Activated naive CD8-positive, alpha-beta T cell treated with anti-CD3 and anti-CD28 coated beads, Interleukin-2, amount 10 ng/mL, durations not matched to agents 7 days and 5 days (primary cell): ENCODE measurements at regions not wholly inside any gene's neighbourhood (a gene's known extent, or its start where the extent isn't known, plus 50 kb on each side); places are given as distances from the start of the nearest gene placed in this dataset.

ENCODE experiments used
- ATAC-seq: fragments of 150-1000 bp; cut with Tn5 transposase; one replicate; pipeline ENCODE4 v1.10.0; 2021; ENCODE audit warnings: low read depth, moderate library complexity
- POLR2A ChIA-PET: fragments of 350-600 bp; sonication (Branson Sonifier 250); formaldehyde crosslinking; loops from one replicate; lab custom pipeline; 2021; ENCODE audit warnings: antibody characterized with exemption; lab: Charles Lee
- DNase-seq: peaks from one replicate; pipeline ENCODE4 v3.0.0; 2021
- H3K27ac Mint-ChIP-seq: one replicate; pipeline ENCODE4 v1.8.0; 2022; ENCODE audit warnings: mild to moderate bottlenecking, mixed read lengths
- H3K27me3 Mint-ChIP-seq: one replicate; pipeline ENCODE4 v1.8.0; 2022; ENCODE audit warnings: mild to moderate bottlenecking, moderate library complexity, mixed read lengths
- H3K36me3 Mint-ChIP-seq: one replicate; pipeline ENCODE4 v1.8.0; 2021; ENCODE audit warnings: mild to moderate bottlenecking, mixed read lengths
- H3K4me1 Mint-ChIP-seq: one replicate; pipeline ENCODE4 v1.8.0; 2021; ENCODE audit warnings: mixed read lengths
- H3K4me3 Mint-ChIP-seq: one replicate; pipeline ENCODE4 v1.8.0; 2022; ENCODE audit warnings: mild to moderate bottlenecking, moderate library complexity, mixed read lengths
- H3K9me3 Mint-ChIP-seq: one replicate; pipeline ENCODE4 v1.8.0; 2021; ENCODE audit warnings: mixed read lengths

- Mint-ChIP-seq H3K27ac (no peak overlapping the region), H3K27me3 (no peaks in the 10 kb centered on the region), H3K36me3 (no peaks in the 10 kb centered on the region), H3K4me1 (no peaks in the 10 kb centered on the region), H3K9me3 (peaks cover 15% of the 10 kb centered on the region), H3K4me3 (no peak overlapping the region)
- POLR2A ChIA-PET = no interaction called here
- ATAC-seq (no peak), DNase-seq (no peak)
Measured at GRCh38 chr7:53917637-53918036, 624.5 kb upstream of the VSTM2A start.

GRCh38 chr7:53920011-53920410 lies 622.2 kb upstream of the VSTM2A start:
- POLR2A ChIA-PET = no interaction called here
- Mint-ChIP-seq H3K4me1 (no peaks in the 10 kb centered on the region), H3K36me3 (no peaks in the 10 kb centered on the region), H3K9me3 (peaks cover 15% of the 10 kb centered on the region), H3K27ac (no peak overlapping the region), H3K4me3 (no peak overlapping the region), H3K27me3 (no peaks in the 10 kb centered on the region)
- no peak for DNase-seq
- ATAC-seq = no peak

- ATAC-seq = no peak
- POLR2A ChIA-PET = interaction anchor here (0.6 kb wide), 1 partner anchor 402 kb away, joined by 4 read pairs; no protein-coding TSS in a partner anchor
- Mint-ChIP-seq H3K27ac (no peak overlapping the region), H3K36me3 (no peaks in the 10 kb centered on the region), H3K4me3 (no peak overlapping the region), H3K4me1 (no peaks in the 10 kb centered on the region), H3K9me3 (peaks cover 7% of the 10 kb centered on the region), H3K27me3 (no peaks in the 10 kb centered on the region)
- no peak for DNase-seq
Measured at GRCh38 chr7:53940483-53940882, 601.7 kb upstream of the VSTM2A start.

DNA sequence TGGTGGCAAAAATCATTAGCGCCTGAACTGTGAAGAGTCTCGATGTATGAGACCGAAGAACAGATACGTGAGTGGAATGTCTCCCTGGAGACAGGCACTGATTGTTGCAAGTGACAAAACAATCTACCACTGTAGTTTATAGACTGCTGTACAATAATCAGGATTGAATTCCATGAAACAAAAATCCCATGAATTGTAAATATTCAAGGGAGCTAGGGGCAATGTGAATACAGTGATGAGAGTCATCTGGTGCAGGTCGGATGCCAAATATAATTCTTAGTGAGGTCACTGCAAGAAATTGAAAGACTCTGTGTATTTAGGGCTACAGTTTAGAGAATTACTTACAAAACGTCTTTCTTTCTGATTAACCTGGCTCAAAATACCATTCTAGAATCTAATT lies 594.4 kb upstream of the VSTM2A start:
- DNase-seq (no peak), ATAC-seq (no peak)
- POLR2A ChIA-PET = no interaction called here
- peaks cover 3% of the 10 kb centered on the region for H3K9me3 Mint-ChIP-seq
- H3K27ac Mint-ChIP-seq = no peak overlapping the region
- H3K4me3 Mint-ChIP-seq = no peak overlapping the region
- no peaks in the 10 kb centered on the region for H3K27me3 Mint-ChIP-seq
- H3K4me1 Mint-ChIP-seq = no peaks in the 10 kb centered on the region
- H3K36me3 Mint-ChIP-seq = no peaks in the 10 kb centered on the region

- Mint-ChIP-seq H3K4me3 (no peak overlapping the region), H3K9me3 (peaks cover 3% of the 10 kb centered on the region), H3K27ac (no peak overlapping the region), H3K36me3 (no peaks in the 10 kb centered on the region), H3K4me1 (no peaks in the 10 kb centered on the region), H3K27me3 (no peaks in the 10 kb centered on the region)
- DNase-seq (no peak), ATAC-seq (no peak)
- POLR2A ChIA-PET = no interaction called here
Measured at GRCh38 chr7:53965716-53966115, 576.5 kb upstream of the VSTM2A start.

GRCh38 chr7:53983480-53983879 lies 558.7 kb upstream of the VSTM2A start:
- H3K27me3 Mint-ChIP-seq = no peaks in the 10 kb centered on the region

GRCh38 chr7:53984776-53985175 lies 557.4 kb upstream of the VSTM2A start:
- peaks cover 4% of the 10 kb centered on the region for H3K9me3 Mint-ChIP-seq
- no peak for ATAC-seq
- POLR2A ChIA-PET = no interaction called here
- no peak for DNase-seq
- no peaks in the 10 kb centered on the region for H3K27me3 Mint-ChIP-seq
- no peaks in the 10 kb centered on the region for H3K4me1 Mint-ChIP-seq
- no peaks in the 10 kb centered on the region for H3K36me3 Mint-ChIP-seq
- H3K4me3 Mint-ChIP-seq = no peak overlapping the region
- no peak overlapping the region for H3K27ac Mint-ChIP-seq

More at GRCh38 chr7:53983480-53983879, 558.7 kb upstream of the VSTM2A start:
- POLR2A ChIA-PET = no interaction called here
- H3K4me3 Mint-ChIP-seq = no peak overlapping the region
- H3K27ac Mint-ChIP-seq = no peak overlapping the region
- H3K36me3 Mint-ChIP-seq = no peaks in the 10 kb centered on the region
- H3K4me1 Mint-ChIP-seq = no peaks in the 10 kb centered on the region
- DNase-seq (no peak), ATAC-seq (no peak)
- peaks cover 4% of the 10 kb centered on the region for H3K9me3 Mint-ChIP-seq

- H3K4me1 Mint-ChIP-seq = no peaks in the 10 kb centered on the region
- no peaks in the 10 kb centered on the region for H3K36me3 Mint-ChIP-seq
- DNase-seq (no peak), ATAC-seq (no peak)
- no peaks in the 10 kb centered on the region for H3K27me3 Mint-ChIP-seq
- H3K27ac Mint-ChIP-seq = no peak overlapping the region
- POLR2A ChIA-PET = no interaction called here
- peaks cover 5% of the 10 kb centered on the region for H3K9me3 Mint-ChIP-seq
- H3K4me3 Mint-ChIP-seq = no peak overlapping the region
Measured at GRCh38 chr7:53988376-53988775, 553.8 kb upstream of the VSTM2A start.

GRCh38 chr7:53993224-53993623 lies 549.0 kb upstream of the VSTM2A start:
- no peaks in the 10 kb centered on the region for H3K27me3 Mint-ChIP-seq
- peaks cover 4% of the 10 kb centered on the region for H3K9me3 Mint-ChIP-seq
- H3K4me3 Mint-ChIP-seq = no peak overlapping the region
- DNase-seq = no peak
- H3K4me1 Mint-ChIP-seq = no peaks in the 10 kb centered on the region
- H3K27ac Mint-ChIP-seq = no peak overlapping the region
- POLR2A ChIA-PET = no interaction called here
- no peaks in the 10 kb centered on the region for H3K36me3 Mint-ChIP-seq
- ATAC-seq = no peak

DNA sequence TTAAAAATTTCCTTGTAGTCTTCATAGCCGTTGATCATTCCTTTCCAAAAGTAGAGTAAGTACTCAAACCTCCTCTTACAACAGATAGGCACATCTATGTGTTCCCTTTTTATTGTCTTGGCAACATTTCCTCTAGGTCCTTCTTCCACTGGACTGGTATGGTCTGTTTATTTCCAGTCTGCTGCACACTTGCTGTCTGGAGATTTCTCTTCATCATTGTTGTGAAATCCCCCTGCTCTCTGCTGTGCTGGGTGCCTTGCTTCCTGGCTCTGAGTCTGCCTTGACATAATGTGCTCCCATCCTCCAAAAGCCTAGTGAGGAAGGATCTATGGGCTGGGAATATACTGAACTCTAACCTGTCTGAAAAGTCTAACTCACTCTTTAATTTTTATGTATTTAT lies 545.3 kb upstream of the VSTM2A start:
- Mint-ChIP-seq H3K36me3 (no peaks in the 10 kb centered on the region), H3K4me1 (no peaks in the 10 kb centered on the region), H3K27me3 (no peaks in the 10 kb centered on the region), H3K27ac (no peak overlapping the region), H3K4me3 (no peak overlapping the region), H3K9me3 (peaks cover 7% of the 10 kb centered on the region)
- ATAC-seq (no peak), DNase-seq (no peak)
- POLR2A ChIA-PET = no interaction called here

DNA sequence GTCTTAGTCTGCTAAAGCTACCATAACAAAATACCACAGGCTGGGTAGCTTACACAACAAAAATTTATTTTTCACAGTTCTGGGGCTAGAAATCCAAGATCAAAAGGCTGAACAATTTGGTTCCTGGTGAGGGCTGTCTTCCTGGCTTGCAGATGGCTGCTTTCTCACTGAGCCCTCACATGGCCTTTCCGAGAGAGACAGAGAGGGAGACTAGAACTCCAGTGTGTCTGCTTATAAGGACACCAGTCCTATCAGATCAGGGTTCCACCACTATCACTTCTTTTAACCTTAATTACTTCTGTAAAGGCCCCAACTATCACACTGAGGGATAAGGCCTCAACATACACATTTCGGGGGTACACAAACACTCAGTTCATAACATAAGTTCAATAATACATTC lies 527.4 kb upstream of the VSTM2A start:
- peaks cover 5% of the 10 kb centered on the region for H3K9me3 Mint-ChIP-seq
- no peaks in the 10 kb centered on the region for H3K4me1 Mint-ChIP-seq
- ATAC-seq (no peak), DNase-seq (no peak)
- no peak overlapping the region for H3K4me3 Mint-ChIP-seq
- POLR2A ChIA-PET = no interaction called here
- no peaks in the 10 kb centered on the region for H3K36me3 Mint-ChIP-seq
- no peaks in the 10 kb centered on the region for H3K27me3 Mint-ChIP-seq
- no peak overlapping the region for H3K27ac Mint-ChIP-seq

DNA sequence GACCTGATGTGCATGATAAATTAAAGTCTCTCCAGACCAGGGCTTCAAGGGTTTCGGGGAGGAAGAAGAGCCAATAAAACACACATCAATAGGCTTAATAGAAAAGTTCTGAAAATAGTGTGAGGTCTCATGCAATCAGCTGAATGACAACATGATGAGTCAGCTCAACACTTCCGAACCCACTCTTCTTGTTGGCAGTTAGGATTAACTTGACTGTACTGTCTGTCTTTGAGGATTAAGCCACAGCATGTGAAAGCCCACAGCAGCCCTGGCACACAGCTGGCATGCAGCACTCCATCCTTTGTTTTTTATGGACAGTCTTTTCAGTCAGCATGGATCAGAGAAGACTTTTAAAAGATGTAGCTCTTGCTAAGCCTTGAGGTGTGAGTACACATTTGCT lies 526.9 kb upstream of the VSTM2A start:
- no peak for DNase-seq
- Mint-ChIP-seq H3K9me3 (peaks cover 4% of the 10 kb centered on the region), H3K27me3 (no peaks in the 10 kb centered on the region), H3K36me3 (no peaks in the 10 kb centered on the region), H3K27ac (no peak overlapping the region), H3K4me3 (no peak overlapping the region), H3K4me1 (no peaks in the 10 kb centered on the region)
- POLR2A ChIA-PET = no interaction called here
- no peak for ATAC-seq

- no peak for ATAC-seq
- Mint-ChIP-seq H3K9me3 (no peaks in the 10 kb centered on the region), H3K36me3 (no peaks in the 10 kb centered on the region), H3K27ac (no peak overlapping the region), H3K4me1 (no peaks in the 10 kb centered on the region), H3K4me3 (no peak overlapping the region), H3K27me3 (no peaks in the 10 kb centered on the region)
- no peak for DNase-seq
- POLR2A ChIA-PET = no interaction called here
Measured at GRCh38 chr7:54037873-54038272, 504.3 kb upstream of the VSTM2A start.

DNA sequence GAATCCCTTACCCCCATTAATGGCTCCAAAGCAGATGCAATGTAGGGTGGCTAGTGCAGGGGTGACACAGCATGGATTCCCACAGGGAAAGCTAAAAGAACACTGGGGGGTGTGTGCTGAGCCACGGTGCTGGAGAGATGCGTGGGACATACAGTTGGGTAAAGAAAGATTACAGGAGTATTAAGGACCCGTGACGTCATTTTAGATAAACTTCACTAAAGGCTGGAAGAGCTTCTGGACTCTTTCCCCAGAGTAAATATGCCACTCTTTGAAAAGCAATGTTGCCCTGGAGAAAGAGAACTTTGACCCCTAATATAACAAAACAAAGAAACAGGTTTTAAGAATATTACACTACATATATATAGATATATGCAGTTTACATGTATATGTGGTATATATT lies 481.5 kb upstream of the VSTM2A start:
- no peak for ATAC-seq

GRCh38 chr7:54066643-54067042 lies 475.5 kb upstream of the VSTM2A start:
- Mint-ChIP-seq H3K4me3 (no peak overlapping the region), H3K27ac (no peak overlapping the region), H3K9me3 (peaks cover 8% of the 10 kb centered on the region), H3K27me3 (no peaks in the 10 kb centered on the region), H3K36me3 (no peaks in the 10 kb centered on the region), H3K4me1 (no peaks in the 10 kb centered on the region)
- ATAC-seq (no peak), DNase-seq (no peak)
- POLR2A ChIA-PET = no interaction called here

More for the DNA sequence above, 481.5 kb upstream of the VSTM2A start:
- POLR2A ChIA-PET = no interaction called here
- no peaks in the 10 kb centered on the region for H3K27me3 Mint-ChIP-seq
- no peaks in the 10 kb centered on the region for H3K36me3 Mint-ChIP-seq
- no peak overlapping the region for H3K27ac Mint-ChIP-seq
- H3K4me3 Mint-ChIP-seq = no peak overlapping the region
- no peaks in the 10 kb centered on the region for H3K4me1 Mint-ChIP-seq
- no peak for DNase-seq
- peaks cover 9% of the 10 kb centered on the region for H3K9me3 Mint-ChIP-seq
